Stimulated activated CD8-positive, alpha-beta memory T cell treated with anti-CD3 and anti-CD28 coated beads, Interleukin-15, amount 100 ng/mL, for 1 hour (primary cell): ENCODE measurements at regions not wholly inside any gene's neighbourhood (a gene's known extent, or its start where the extent isn't known, plus 50 kb on each side); places are given as distances from the start of the nearest gene placed in this dataset.
"Not testable (repeated sequence)": the region's sequence is repeated elsewhere in the genome, so short reads cannot be mapped to it uniquely, and the experiment has no call there.

Source experiments
- DNase-seq: peaks from one replicate; pipeline ENCODE4 v3.0.0-alpha.2; 2020; ENCODE audit warnings: low read depth

DNA sequence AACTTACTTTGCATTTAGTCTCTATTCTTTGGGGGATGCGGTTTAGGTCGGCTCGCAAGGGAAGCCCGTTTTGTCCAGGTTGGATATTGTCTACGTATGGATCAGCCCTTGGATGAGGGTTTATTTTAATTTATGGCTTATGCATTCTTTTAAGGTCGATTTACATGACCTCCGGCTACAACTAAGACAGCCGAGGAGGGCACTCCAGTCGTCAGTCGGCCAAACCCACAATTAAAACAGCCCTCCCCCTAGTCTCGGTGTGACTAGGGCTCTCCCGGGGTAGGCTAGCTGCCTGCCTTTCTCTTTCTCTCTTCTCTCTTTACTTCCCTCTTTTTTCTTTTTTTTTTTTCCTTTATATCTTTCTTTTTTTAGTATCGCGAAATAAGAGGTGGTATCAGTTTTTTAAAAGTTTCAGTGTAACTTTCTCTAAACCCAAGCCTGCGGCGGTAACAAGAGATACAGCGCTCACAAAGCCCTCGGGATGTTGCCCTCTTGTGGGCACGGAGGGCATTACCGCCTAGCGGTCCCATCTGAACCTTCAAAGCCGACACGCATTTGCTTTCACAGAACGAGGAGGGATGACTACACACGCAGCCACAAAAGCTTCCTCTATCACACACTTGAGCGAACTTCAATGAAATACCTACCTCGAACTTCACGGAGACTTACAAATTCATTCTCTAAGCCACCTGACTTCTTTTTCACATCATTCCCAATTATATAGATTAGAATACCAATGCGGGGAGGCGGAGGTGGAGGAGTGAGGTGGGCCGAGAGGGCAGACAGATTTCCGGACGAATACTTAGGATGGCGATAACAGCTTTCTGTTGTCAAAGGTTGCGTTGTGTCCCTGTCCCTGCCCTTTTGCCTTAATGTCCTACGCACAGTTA lies 132.3 kb upstream of the C11orf58 start:
- DNase-seq = peak; percentile 63

DNA sequence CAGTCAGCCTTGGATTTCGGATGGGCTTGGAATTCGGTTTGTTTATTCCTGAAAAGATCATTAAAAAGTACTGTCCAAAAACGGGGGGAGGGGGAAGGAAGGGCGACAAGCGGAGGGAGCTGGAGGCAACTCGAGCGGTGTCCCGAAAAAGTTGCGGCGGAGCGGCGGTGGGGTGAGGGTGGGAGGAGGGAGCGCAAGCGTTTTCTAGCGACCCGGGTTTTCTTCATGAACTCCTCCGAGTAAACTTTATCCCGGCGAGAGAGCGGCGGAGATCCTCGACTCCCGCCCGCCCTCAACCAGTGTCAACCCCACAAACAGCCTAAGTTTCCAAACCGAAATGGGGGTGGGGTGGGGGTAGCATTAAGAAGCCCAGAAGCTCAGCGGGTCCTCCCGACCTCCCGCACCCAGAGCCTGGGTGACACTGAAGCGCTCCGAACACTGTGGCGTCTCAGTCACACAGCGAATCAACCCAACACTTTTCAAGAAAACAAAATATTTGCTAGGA lies 133.0 kb upstream of the C11orf58 start:
- no peak for DNase-seq

- DNase-seq = no peak
Observed at GRCh38 chr11:16604794-16605388, 133.6 kb upstream of the C11orf58 start.

DNA sequence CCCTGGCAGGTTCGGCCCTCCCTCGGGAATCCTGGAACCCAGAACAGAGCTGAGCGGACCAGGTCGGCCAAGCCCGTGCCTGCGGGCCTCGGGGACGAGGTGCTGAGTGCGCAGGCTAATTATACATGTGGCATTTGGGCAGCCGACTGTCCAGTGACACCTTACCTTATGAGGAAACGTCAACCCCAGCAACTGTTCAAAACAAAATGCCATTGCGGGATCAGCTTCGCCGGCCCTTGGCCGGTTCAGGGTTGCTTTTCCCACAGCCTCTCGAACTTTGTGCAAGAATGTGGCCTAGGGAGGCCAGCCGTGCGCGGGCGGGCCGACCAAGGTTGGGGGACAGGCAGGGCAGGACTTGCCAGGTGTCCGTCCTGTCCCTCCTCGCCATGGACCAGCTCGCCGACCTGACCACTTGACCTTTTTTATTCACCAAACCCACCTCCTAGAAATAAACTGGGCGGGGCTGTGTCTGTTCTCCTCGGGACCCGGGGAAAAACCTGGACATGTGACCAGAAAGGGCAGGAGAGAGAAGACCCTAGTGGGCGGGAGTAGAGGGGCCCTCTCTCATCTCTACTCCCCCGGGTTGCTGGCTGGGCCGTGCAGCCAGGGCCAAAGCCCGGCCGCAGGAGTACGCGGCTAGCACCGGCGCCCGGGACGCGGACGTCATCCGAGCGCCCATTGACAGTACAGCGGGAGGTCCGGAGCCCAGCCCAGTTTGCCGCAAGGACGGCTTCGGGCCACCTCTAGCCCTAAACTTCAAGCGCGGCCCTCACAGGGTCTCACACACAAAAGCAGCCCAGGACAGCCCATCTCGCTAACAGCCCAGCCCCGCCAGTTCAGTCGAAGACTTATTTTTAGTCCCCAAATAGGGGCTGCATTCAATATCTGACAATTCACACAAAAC lies 134.3 kb upstream of the C11orf58 start:
- DNase-seq = no peak

GRCh38 chr11:16603245-16603644 lies 135.2 kb upstream of the C11orf58 start:
- no peak for DNase-seq

GRCh38 chr11:16598906-16599305 lies 139.5 kb upstream of the C11orf58 start:
- no peak for DNase-seq

- DNase-seq = no peak
Observed at GRCh38 chr11:16598032-16598431, 140.4 kb upstream of the C11orf58 start.

DNA sequence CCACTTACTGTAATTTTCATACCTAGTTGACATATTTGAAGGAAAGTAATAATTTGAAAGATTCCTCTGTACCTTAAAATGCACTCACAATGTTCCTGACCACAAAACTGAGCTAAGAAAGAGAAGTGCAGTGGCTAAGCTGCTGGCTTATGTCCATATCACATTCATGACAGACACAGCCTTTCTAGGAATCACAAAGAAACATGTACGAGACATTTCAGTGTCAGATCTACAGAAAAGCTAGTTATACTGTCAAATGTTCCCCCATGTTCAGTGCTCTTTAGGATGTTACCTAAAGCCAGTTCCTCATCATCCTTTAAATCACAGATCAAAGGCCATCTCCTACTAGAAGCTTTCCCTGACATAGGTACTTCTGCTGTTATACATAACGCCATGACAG lies 142.2 kb upstream of the C11orf58 start:
- no peak for DNase-seq

DNA sequence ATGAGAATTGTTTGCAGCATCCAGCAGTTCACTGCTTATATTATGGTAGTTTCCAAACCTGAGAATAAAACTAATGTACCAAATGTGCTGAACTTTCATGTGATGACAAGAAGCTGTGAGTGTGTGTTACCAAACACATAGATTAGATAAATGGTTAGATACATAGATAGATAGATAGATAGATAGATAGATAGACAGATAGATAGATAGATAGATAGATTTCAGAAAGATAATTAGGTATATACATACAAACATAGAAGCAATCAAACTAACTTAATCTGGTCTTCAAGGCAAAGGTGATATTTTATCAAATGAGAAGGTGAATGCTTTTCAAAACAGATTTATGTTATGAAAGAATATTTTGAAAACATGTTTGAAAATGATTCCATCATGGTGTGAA lies 147.3 kb upstream of the C11orf58 start:
- no peak for DNase-seq

DNA sequence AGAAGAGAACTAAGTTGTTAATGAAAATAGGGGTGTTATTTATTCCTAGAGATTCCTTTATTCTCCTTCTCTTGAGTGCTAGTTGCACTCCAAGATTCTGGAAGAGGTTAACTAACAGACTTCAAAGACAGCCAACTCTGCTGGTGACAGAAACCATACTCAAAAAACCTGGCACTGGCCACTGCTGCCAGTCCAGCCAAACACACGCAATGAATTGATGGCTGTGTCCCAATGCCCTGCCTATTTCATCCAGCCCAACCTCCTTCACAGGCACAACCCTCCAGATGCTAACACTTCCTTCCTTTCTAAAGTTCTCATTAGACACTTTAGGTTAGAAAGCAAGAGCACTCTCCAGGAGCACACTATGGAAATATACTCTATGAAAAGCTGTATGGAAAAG lies 150.8 kb upstream of the C11orf58 start:
- DNase-seq = no peak

DNA sequence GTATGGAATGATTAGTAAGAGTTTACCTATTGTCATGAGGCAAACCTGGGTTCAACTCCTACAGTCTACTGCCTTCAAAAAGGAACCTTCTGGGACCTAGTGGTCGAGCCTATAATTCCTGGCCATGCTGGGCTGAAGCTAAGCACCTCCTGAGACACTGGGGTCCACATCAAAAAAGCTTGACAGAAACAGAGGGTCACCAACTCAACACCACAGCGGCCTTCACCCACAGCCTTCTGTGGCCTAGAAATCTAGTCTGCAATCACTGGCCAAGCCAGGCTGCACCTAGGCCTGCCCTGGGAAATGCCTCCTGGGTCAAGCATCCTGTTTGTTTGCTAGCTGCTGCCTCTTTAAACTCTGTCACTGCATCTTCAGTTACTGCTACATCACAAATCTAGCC lies 153.9 kb upstream of the C11orf58 start:
- no peak for DNase-seq

- DNase-seq = not testable (repeated sequence)
Observed at GRCh38 chr11:16581078-16581477, 157.4 kb upstream of the C11orf58 start.

DNA sequence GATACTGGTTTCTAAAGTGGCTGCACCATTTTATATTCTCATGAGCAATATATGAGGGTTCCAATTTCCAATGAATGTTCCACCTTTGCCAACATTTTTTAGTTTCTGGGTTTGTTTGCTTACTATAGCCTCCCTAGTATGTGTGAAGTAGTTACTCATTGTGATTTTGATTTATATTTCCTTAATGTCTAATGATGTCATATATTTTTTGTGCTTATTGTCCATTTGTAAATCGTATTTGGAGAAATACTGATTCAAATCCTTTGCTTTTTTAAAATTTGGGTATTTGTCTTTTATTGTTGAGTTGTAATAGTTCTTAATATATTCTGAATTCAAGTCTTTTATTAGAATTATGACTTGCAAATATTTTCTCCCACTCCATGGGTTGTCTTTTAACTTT lies 161.0 kb upstream of the C11orf58 start:
- DNase-seq = no peak

GRCh38 chr11:16574889-16575288 lies 163.6 kb upstream of the C11orf58 start:
- not testable (repeated sequence) for DNase-seq

DNA sequence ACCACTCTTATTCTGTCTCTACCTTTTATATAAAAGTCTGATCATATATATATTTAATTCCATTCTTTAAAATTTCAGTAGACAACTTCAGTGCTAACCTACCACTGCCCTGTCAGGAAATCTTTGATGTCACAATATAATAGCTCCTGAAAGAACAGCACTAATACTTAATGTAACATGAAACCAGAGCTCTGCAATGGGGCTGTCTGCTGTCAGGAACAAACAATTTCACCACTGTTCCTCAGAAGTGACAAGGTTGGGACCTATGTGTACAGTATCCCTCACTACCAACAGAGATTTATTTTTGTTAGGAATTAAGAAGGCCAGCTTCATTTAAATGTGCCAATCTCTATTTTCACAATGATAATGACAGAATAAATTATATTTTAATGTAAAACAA lies 165.5 kb upstream of the C11orf58 start:
- DNase-seq = no peak

GRCh38 chr11:16561150-16561549 lies 177.3 kb upstream of the C11orf58 start:
- DNase-seq = no peak

DNA sequence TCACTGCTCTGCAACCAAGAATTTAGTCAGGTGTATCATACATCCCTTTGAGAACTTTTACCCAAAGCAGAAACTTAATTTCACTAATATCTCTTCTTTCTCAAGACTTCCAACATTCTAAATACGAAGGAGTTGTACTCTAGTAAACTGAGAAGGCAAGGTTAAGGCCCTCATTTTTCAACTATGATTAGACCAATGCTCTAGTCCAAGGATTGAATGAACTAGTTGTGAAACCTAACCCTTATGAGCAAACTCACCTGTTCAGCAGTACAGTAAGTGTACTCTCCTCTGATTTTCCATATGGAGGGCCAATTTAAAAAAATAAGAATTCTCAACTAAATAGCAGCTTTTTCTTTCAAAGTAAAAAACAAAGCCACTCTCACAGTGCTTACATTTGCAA lies 180.0 kb upstream of the C11orf58 start:
- DNase-seq = no peak

GRCh38 chr11:16555956-16556355 lies 182.5 kb upstream of the C11orf58 start:
- DNase-seq = no peak

GRCh38 chr11:16554361-16554760 lies 184.1 kb upstream of the C11orf58 start:
- no peak for DNase-seq

DNA sequence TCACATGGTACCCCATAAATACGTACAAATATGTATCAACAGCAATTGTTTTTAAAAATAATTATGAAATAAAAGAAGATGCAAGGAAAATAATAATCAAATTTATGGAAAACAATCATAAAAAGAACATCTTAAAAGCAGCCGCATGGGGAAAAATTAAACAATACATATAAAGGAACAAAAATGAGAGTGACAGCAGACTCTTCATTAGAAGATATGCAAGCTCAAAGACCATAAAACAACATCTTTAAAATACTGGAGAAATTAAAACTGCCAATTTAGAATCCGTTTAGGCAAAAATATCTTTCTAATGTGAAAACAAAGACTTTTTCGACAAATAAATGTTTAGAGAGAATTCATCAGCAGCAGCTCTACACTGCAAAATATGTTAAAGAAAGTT lies 190.6 kb upstream of the C11orf58 start:
- DNase-seq = no peak

DNA sequence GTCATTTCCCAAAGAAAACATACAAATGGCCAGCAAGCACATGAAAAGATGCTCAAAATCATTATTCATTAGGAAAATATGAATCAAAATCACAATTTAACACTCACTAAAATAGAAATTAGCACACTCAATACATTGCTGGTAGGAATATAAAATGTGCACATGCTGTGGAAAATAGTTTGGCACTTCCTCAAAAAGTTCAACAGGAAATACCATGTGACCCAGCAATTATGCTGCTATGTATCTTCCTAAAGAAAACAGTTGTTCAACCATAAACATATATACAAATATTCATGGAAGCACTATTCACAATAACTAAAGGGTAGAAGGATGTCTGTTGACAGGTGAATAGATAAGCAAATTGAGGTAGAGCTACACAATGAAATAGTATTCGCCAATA lies 187.3 kb upstream of the SOX6 start:
- no peak for DNase-seq

DNA sequence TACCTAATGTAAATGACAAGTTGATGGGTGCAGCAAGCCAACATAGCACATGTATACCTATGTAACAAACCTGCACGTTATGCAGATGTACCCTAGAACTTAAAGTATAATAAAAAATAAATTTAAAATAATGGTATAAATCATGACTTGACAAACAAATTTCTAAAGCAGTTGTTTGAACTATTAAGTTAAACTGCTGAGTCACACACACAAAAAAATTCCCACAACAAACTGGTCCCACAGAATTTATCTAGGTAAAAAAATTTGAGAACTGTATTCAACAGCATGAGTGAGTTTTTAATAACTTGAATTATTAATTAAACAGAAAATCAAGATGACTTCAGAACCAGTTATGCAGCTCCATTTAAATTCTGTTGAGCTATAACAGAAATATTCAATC lies 186.0 kb upstream of the SOX6 start:
- no peak for DNase-seq
